ENCODE measurements at regions not wholly inside any gene's neighbourhood (a gene's known extent, or its start where the extent isn't known, plus 50 kb on each side); places are given as distances from the start of the nearest gene placed in this dataset.
"Not testable (repeated sequence)": the region's sequence is repeated elsewhere in the genome, so short reads cannot be mapped to it uniquely, and the experiment has no call there.

- no peak for DNase-seq
Observed at GRCh38 chr6:134665029-134665723, 284.7 kb downstream of the ALDH8A1 start.

- no peak for DNase-seq
Observed at GRCh38 chr6:134663800-134664535, 285.9 kb downstream of the ALDH8A1 start.

GRCh38 chr6:134663356-134663755 lies 286.5 kb downstream of the ALDH8A1 start:
- no peak for DNase-seq

GRCh38 chr6:134662077-134662700 lies 287.7 kb downstream of the ALDH8A1 start:
- DNase-seq, result no peak

GRCh38 chr6:134659885-134660284 lies 290.0 kb downstream of the ALDH8A1 start:
- not testable (repeated sequence) for DNase-seq

GRCh38 chr6:134658596-134658995 lies 291.3 kb downstream of the ALDH8A1 start:
- no peak for DNase-seq

- DNase-seq, result no peak
Observed at GRCh38 chr6:134657751-134658527, 292.0 kb downstream of the ALDH8A1 start.

GRCh38 chr6:134657343-134657742 lies 292.6 kb downstream of the ALDH8A1 start:
- DNase-seq, result no peak

- no peak for DNase-seq
Observed at GRCh38 chr6:134654751-134655150, 295.1 kb downstream of the ALDH8A1 start.

GRCh38 chr6:134651519-134651918 lies 298.4 kb downstream of the ALDH8A1 start:
- no peak for DNase-seq

- no peak for DNase-seq
Observed at GRCh38 chr6:134647861-134648260, 302.0 kb downstream of the ALDH8A1 start.

- no peak for DNase-seq
Observed at GRCh38 chr6:134642819-134643218, 307.1 kb downstream of the ALDH8A1 start.

- no peak for DNase-seq
Observed at GRCh38 chr6:134642279-134642678, 307.6 kb downstream of the ALDH8A1 start.

- DNase-seq, result peak; percentile 85
Observed at GRCh38 chr6:134640975-134641429, 308.9 kb downstream of the ALDH8A1 start.

GRCh38 chr6:134640229-134640628 lies 309.7 kb downstream of the ALDH8A1 start:
- no peak for DNase-seq

- no peak for DNase-seq
Observed at GRCh38 chr6:134637847-134638437, 312.0 kb downstream of the ALDH8A1 start.

GRCh38 chr6:134637282-134637681 lies 312.6 kb downstream of the ALDH8A1 start:
- DNase-seq, result no peak

- peak; percentile 51 for DNase-seq
Observed at GRCh38 chr6:134636186-134636799, 313.6 kb downstream of the ALDH8A1 start.

- DNase-seq, result no peak
Observed at GRCh38 chr6:134634966-134635365, 314.9 kb downstream of the ALDH8A1 start.

- no peak for DNase-seq
Observed at GRCh38 chr6:134634466-134634865, 315.4 kb downstream of the ALDH8A1 start.

- peak; percentile 42 for DNase-seq
Observed at GRCh38 chr6:134632982-134633940, 315.3 kb upstream of the SGK1 start.

Data from CD4-positive, alpha-beta T cell treated with Interleukin-21 for 1 hour (primary cell).